ENCODE measurements at regions not wholly inside any gene's neighbourhood (a gene's known extent, or its start where the extent isn't known, plus 50 kb on each side); places are given as distances from the start of the nearest gene placed in this dataset.

DNA sequence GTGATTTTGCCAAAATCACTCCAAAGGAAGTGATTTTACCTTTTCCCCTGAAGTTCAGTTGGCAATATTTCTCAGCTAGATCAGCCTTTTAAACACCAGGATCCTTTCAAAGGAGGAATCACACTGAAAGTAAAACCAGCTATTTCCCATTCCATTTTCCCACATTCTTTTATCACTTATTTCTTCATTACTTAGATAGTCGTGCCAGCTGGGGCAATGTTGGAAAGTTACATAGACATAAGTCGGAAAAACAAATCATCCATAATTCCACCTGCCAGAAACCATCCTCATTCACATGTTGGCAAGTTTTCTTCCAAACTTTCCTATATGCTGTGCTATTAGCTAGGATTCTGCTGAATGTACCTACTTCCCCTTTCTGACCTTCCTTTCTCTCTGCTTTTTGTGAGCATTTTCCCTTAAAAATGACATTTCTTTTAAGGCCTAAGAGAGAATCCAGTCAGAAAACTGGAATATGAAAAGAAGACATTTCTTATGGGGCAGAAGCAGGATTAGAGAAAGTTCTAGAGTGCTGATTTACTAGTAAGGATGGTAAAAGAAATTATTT lies 170.0 kb upstream of the STK17B start:
- no peak overlapping the region for H3K27ac ChIP-seq
- TF ChIP-seq, protein P1, sequence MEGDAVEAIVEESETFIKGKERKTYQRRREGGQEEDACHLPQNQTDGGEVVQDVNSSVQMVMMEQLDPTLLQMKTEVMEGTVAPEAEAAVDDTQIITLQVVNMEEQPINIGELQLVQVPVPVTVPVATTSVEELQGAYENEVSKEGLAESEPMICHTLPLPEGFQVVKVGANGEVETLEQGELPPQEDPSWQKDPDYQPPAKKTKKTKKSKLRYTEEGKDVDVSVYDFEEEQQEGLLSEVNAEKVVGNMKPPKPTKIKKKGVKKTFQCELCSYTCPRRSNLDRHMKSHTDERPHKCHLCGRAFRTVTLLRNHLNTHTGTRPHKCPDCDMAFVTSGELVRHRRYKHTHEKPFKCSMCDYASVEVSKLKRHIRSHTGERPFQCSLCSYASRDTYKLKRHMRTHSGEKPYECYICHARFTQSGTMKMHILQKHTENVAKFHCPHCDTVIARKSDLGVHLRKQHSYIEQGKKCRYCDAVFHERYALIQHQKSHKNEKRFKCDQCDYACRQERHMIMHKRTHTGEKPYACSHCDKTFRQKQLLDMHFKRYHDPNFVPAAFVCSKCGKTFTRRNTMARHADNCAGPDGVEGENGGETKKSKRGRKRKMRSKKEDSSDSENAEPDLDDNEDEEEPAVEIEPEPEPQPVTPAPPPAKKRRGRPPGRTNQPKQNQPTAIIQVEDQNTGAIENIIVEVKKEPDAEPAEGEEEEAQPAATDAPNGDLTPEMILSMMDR (conservative IDR thresholded peaks at IDR 0.05): no peak

DNA sequence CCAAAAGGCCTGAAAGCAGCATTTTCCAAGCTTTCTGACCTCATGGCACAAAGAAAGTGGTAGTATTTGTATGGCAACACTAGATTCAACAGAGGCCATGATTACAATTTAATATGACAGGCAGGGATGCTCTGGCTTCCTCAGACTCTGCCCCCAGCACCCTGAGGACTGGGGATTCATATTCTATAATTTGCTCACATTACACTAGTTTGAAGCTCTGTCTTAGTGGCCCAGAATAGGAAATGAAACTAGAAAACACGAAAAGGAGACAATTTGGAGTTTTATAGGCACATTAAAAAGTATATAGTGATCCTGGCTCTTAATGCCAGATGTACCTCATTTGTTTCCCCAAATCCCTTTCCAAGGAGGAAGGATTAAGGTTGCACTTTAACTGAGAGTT lies 173.0 kb upstream of the STK17B start:
- no peak overlapping the region for H3K27ac ChIP-seq
- TF ChIP-seq, protein P1 (conservative IDR thresholded peaks at IDR 0.05): no peak

DNA sequence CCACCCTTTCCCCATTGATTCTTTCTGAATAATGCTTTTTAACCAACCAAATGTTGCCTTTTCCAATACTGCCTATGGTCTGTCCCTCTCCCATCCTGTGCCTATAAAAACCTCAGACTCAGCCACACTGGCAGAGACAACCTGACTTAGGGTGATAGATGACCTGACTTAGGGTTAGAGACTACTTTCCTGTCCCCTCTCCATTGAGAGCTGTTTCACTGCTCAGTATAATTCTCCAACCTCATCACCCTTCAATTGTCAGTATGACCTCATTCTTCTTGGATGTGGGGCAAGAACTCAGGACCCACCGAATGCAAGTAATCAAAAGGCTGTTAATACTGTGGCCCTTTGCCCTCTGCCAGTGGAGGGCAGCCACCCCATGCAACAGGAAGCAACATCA lies 182.3 kb upstream of the STK17B start:
- no peak overlapping the region for H3K27ac ChIP-seq
- TF ChIP-seq, protein P1 (conservative IDR thresholded peaks at IDR 0.05): no peak

DNA sequence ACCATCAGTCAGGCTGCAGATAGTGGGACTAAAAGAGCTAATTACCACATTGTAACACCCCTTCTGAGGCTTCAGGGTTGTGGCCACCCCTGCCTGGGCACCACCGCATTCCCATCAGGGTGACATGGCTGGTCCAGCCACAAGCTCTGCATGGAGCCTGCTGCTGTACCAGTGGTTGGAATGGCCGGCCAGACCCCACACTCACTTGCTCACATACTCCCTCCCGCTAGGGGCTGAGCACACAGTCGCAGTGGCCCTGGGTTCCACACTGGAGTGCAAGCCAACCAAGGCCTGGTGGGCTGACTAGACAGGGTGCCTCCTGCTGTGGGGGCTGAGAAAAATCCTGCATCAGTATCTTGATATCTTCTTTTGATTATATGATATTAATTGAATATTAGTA lies 182.8 kb upstream of the STK17B start:
- TF ChIP-seq, protein P1 (conservative IDR thresholded peaks at IDR 0.05): no peak
- no peak overlapping the region for H3K27ac ChIP-seq

DNA sequence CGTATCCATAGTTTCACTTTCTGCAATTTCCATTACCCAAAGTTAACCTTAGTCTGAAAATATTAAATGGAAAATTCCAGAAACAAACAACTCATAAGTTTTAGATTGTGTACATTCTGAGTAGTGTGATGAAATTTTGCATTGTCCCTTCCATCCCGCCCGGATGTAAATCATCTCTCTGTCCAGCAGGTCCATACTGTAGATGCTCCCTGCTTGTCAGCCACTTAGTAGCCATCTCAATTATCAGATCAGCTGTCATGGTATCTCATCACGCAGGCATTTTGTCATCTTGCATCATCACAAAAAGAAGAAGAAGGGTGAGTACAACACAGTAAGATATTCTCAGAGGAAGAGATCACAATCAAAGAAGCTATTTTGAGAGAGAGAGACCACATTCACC lies 185.0 kb upstream of the STK17B start:
- TF ChIP-seq, protein P1 (conservative IDR thresholded peaks at IDR 0.05): no peak
- H3K27ac ChIP-seq: no peak overlapping the region

DNA sequence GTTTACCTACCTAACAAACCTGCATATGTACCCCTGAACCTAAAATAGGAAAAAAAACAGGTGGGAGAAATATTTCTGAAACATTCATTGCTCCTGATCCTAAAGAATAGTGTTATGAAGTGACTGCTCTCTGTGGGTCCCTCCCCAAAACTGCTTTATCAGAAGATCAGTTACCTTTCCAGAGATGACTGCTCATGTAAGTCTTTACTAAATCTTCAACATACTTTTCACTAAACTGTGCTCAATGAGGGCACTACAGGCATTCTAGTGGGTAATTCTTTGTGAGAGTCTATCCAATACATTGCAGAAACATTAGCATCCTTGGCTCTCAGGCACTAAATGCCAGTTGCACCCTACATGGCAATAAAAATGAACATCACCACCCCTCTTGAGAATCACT lies 189.3 kb upstream of the STK17B start:
- no peak overlapping the region for H3K27ac ChIP-seq
- TF ChIP-seq, protein P1 (conservative IDR thresholded peaks at IDR 0.05): no peak

DNA sequence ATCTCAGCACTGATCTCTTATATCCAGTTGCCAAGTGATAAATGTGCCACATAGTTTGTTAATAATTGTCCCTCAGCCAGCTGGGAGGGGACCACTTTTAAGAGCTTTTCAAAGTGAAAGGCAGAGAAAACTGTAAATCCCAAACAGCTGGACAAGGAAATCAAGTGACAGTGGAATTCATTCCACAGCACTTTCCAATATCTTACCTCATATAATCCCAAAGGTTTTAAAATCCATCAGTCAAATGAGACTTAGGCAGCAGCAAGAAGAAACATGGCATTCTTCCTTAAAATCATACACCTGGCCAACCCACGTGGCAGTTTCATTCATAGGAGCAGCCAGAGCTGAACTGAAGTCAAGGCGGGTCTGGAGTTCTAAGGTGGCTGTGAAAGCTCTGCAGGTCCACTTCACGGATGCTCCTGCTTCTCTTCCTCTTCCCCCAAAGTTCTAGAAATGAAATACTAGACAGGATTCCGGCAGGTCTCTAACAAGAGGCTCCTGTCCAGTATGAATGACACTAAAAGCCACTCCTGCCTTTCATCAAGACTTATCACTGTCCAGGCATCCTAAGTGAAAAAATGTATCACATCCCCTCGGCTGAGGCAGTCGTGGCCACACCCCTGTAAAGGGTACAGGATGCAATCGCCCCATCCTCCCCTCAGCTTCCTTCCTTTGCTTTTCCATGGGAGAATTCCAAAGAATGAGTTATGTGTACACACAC lies 190.4 kb upstream of the STK17B start:
- no peak overlapping the region for H3K27ac ChIP-seq
- TF ChIP-seq, protein P1 (conservative IDR thresholded peaks at IDR 0.05): no peak

All from VCaP (cell line).